ENCODE measurements at regions not wholly inside any gene's neighbourhood (a gene's known extent, or its start where the extent isn't known, plus 50 kb on each side); places are given as distances from the start of the nearest gene placed in this dataset.

GRCh38 chr7:84847038-84847437 is 339.8 kb downstream of the SEMA3D start:
- Histone ChIP-seq H3K4me1 (ENCODE audit: control insufficient read depth, insufficient read depth, low read length) (no peaks in the 10 kb centered on the region), H3K36me3 (ENCODE audit: control insufficient read depth, insufficient read depth, low read length) (no peaks in the 10 kb centered on the region), H3K27ac (ENCODE audit: low read length) (no peak overlapping the region), H3K9me3 (ENCODE audit: control insufficient read depth, insufficient read depth, low read depth, low read length) (no peaks in the 10 kb centered on the region), H3K27me3 (ENCODE audit: control insufficient read depth, insufficient read depth, low read length) (no peaks in the 10 kb centered on the region), H3K4me3 (ENCODE audit: low read depth in 2 of 2, low read length in 2 of 2) (no peak overlapping the region)
- ChIA-PET CTCF (no interaction called here), POLR2A (no interaction called here)
- DNase-seq (ENCODE audit: low read depth, low spot score), result no peak
- TF ChIP-seq CTCF (IDR thresholded peaks at IDR 0.05), result no peak
- no peak for TF ChIP-seq REST (IDR thresholded peaks at IDR 0.05; ENCODE audit: insufficient read depth in 1 of 2, low read depth in 2 of 2, low read length in 1 of 2)
- TF ChIP-seq POLR2AphosphoS5 (IDR thresholded peaks at IDR 0.05; ENCODE audit: low read depth, low read length), result no peak
- no peak for TF ChIP-seq TCF7L2 (IDR thresholded peaks at IDR 0.05; ENCODE audit: low read depth, low read length)
- TF ChIP-seq SIN3A (IDR thresholded peaks at IDR 0.05; ENCODE audit: borderline replicate concordance, insufficient read depth, low read depth, low read length), result no peak
- in situ Hi-C loops (cut with HindIII; ENCODE audit: low pct_unique_long_range_greater_than_20kb, low sequenced_read_pairs) (no loop called here), intact Hi-C loops (cut with micrococcal nuclease; ENCODE audit: unreplicated experiment) (no loop called here)
- no TSS peak for BruUV-seq (replicated peaks)
- no peak for ATAC-seq

GRCh38 chr7:84845971-84846370 is 340.9 kb downstream of the SEMA3D start:
- Histone ChIP-seq H3K4me3 (ENCODE audit: low read depth in 2 of 2, low read length in 2 of 2) (no peak overlapping the region), H3K36me3 (ENCODE audit: control insufficient read depth, insufficient read depth, low read length) (no peaks in the 10 kb centered on the region), H3K27me3 (ENCODE audit: control insufficient read depth, insufficient read depth, low read length) (no peaks in the 10 kb centered on the region), H3K4me1 (ENCODE audit: control insufficient read depth, insufficient read depth, low read length) (no peaks in the 10 kb centered on the region), H3K27ac (ENCODE audit: low read length) (no peak overlapping the region), H3K9me3 (ENCODE audit: control insufficient read depth, insufficient read depth, low read depth, low read length) (no peaks in the 10 kb centered on the region)
- BruUV-seq (replicated peaks), result no TSS peak
- no peak for ATAC-seq
- ChIA-PET CTCF (no interaction called here), POLR2A (no interaction called here)
- TF ChIP-seq REST (IDR thresholded peaks at IDR 0.05; ENCODE audit: insufficient read depth in 1 of 2, low read depth in 2 of 2, low read length in 1 of 2) (no peak), TCF7L2 (IDR thresholded peaks at IDR 0.05; ENCODE audit: low read depth, low read length) (no peak), SIN3A (IDR thresholded peaks at IDR 0.05; ENCODE audit: borderline replicate concordance, insufficient read depth, low read depth, low read length) (no peak), CTCF (IDR thresholded peaks at IDR 0.05) (no peak), POLR2AphosphoS5 (IDR thresholded peaks at IDR 0.05; ENCODE audit: low read depth, low read length) (no peak)
- in situ Hi-C loops (cut with HindIII; ENCODE audit: low pct_unique_long_range_greater_than_20kb, low sequenced_read_pairs) (no loop called here), intact Hi-C loops (cut with micrococcal nuclease; ENCODE audit: unreplicated experiment) (no loop called here)
- DNase-seq (ENCODE audit: low read depth, low spot score), result no peak
